ENCODE measurements at regions not wholly inside any gene's neighbourhood (a gene's known extent, or its start where the extent isn't known, plus 50 kb on each side); places are given as distances from the start of the nearest gene placed in this dataset.

DNA sequence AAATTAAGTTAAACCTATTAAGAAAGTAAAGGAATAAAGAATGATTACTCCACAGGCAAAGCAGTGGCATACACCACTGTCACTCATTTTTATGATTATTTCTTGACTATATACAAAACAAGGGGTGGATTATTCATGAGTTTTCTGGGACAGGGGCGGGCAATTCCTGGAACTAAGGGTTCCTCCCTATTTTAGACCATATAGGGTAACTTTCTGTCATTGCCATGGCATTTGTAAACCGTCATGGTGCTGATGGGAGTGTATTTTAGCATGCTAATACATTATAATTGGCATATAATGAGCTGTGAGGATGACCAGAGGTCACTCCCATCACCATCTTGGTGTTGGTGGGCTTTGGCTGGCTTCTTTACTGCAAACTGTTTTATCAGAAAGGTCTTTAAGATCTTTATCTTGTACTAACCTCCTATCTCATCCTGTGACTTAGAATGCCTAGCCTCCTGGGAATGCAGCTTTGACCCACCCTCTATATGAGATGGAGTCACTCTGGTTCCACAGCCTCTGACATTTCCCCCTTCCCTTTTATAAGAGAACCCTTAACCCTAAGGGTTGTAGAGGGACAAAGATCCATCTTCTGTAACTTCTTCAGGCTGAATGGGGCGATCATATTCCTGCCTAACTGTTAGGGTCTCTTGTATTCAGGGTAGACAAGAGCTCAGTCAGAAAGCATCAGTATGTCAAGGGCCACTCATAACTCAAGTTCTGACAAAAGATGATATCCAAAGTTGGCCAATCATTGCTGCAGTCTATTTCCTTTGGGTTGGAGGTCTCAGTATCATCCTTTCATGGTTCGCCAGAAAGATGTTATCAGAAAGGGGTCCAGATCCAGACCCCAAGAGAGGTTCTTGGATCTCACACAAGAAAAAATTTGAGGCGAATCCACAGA lies 79.5 kb upstream of the LIPC start:
- BruUV-seq (replicated peaks), result no TSS peak
- no peaks in the 10 kb centered on the region for H3K9me2 ChIP-seq (ENCODE audit: insufficient read depth)
- no peaks in the 10 kb centered on the region for H3K27me3 ChIP-seq (ENCODE audit: insufficient read depth, low read length)
- no peak overlapping the region for H3K4me2 ChIP-seq (ENCODE audit: low read length)
- RAD21 ChIA-PET (ENCODE audit: low non-redundant PET in 1 of 2, low total read pairs in 2 of 2, uncharacterized antibody in 2 of 2, unreplicated experiment in 2 of 2), result no interaction called here
- no peak overlapping the region for H3K9ac ChIP-seq (ENCODE audit: low read length)
- ATAC-seq (no peak), DNase-seq (ENCODE audit: low read depth, low spot score) (no peak)
- no peak overlapping the region for H3K27ac ChIP-seq (ENCODE audit: low read depth, low read length)
- no peaks in the 10 kb centered on the region for H3K4me1 ChIP-seq (ENCODE audit: control insufficient read depth in 1 of 2, insufficient read depth in 2 of 2, low read length in 2 of 2)
- H3K4me3 ChIP-seq (replicated peaks in 1 of 2; ENCODE audit: low read depth in 1 of 2, low read length in 2 of 2), result no peak overlapping the region
- CTCF ChIA-PET, result no interaction called here
- no peak for TF ChIP-seq CEBPB (IDR thresholded peaks at IDR 0.05; ENCODE audit: low read depth)
- no peak for TF ChIP-seq EZH2phosphoT487 (IDR thresholded peaks at IDR 0.05; ENCODE audit: borderline replicate concordance)
- TF ChIP-seq POLR2A (IDR thresholded peaks at IDR 0.05; ENCODE audit: borderline replicate concordance, extremely low read depth, insufficient read depth, insufficient read length), result no peak
- TF ChIP-seq ZFX (IDR thresholded peaks at IDR 0.05), result no peak
- TF ChIP-seq, protein P1, sequence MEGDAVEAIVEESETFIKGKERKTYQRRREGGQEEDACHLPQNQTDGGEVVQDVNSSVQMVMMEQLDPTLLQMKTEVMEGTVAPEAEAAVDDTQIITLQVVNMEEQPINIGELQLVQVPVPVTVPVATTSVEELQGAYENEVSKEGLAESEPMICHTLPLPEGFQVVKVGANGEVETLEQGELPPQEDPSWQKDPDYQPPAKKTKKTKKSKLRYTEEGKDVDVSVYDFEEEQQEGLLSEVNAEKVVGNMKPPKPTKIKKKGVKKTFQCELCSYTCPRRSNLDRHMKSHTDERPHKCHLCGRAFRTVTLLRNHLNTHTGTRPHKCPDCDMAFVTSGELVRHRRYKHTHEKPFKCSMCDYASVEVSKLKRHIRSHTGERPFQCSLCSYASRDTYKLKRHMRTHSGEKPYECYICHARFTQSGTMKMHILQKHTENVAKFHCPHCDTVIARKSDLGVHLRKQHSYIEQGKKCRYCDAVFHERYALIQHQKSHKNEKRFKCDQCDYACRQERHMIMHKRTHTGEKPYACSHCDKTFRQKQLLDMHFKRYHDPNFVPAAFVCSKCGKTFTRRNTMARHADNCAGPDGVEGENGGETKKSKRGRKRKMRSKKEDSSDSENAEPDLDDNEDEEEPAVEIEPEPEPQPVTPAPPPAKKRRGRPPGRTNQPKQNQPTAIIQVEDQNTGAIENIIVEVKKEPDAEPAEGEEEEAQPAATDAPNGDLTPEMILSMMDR (IDR thresholded peaks at IDR 0.05 in 2 of 3, conservative IDR thresholded peaks at IDR 0.05 in 1 of 3; ENCODE audit: borderline replicate concordance in 1 of 3, insufficient read depth in 1 of 3, low read depth in 2 of 3, low read length in 2 of 3), result no peak
- TF ChIP-seq EZH2 (IDR thresholded peaks at IDR 0.05), result no peak
- no peak for TF ChIP-seq YY1 (IDR thresholded peaks at IDR 0.05; ENCODE audit: extremely low read depth, insufficient replicate concordance, low read depth, low read length)
- TF ChIP-seq, protein P2, sequence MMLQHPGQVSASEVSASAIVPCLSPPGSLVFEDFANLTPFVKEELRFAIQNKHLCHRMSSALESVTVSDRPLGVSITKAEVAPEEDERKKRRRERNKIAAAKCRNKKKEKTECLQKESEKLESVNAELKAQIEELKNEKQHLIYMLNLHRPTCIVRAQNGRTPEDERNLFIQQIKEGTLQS (IDR thresholded peaks at IDR 0.05), result no peak
- no peak for TF ChIP-seq SIN3A (IDR thresholded peaks at IDR 0.05; ENCODE audit: low read depth)
- no peak for TF ChIP-seq TCF7L2 (IDR thresholded peaks at IDR 0.05; ENCODE audit: borderline replicate concordance, extremely low read depth, insufficient read depth, insufficient read length)
- no peak for TF ChIP-seq ZNF274 (IDR thresholded peaks at IDR 0.05; ENCODE audit: low read depth, low read length)
- TF ChIP-seq CBX3 (IDR thresholded peaks at IDR 0.05; ENCODE audit: low read depth), result no peak
- TF ChIP-seq FOSL1 (IDR thresholded peaks at IDR 0.05; ENCODE audit: low read depth), result no peak
- TF ChIP-seq, protein P3, sequence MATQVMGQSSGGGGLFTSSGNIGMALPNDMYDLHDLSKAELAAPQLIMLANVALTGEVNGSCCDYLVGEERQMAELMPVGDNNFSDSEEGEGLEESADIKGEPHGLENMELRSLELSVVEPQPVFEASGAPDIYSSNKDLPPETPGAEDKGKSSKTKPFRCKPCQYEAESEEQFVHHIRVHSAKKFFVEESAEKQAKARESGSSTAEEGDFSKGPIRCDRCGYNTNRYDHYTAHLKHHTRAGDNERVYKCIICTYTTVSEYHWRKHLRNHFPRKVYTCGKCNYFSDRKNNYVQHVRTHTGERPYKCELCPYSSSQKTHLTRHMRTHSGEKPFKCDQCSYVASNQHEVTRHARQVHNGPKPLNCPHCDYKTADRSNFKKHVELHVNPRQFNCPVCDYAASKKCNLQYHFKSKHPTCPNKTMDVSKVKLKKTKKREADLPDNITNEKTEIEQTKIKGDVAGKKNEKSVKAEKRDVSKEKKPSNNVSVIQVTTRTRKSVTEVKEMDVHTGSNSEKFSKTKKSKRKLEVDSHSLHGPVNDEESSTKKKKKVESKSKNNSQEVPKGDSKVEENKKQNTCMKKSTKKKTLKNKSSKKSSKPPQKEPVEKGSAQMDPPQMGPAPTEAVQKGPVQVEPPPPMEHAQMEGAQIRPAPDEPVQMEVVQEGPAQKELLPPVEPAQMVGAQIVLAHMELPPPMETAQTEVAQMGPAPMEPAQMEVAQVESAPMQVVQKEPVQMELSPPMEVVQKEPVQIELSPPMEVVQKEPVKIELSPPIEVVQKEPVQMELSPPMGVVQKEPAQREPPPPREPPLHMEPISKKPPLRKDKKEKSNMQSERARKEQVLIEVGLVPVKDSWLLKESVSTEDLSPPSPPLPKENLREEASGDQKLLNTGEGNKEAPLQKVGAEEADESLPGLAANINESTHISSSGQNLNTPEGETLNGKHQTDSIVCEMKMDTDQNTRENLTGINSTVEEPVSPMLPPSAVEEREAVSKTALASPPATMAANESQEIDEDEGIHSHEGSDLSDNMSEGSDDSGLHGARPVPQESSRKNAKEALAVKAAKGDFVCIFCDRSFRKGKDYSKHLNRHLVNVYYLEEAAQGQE (IDR thresholded peaks at IDR 0.05; ENCODE audit: low read depth), result no peak
- TF ChIP-seq SP1 (IDR thresholded peaks at IDR 0.05; ENCODE audit: low read depth), result no peak
- TF ChIP-seq, protein P4, sequence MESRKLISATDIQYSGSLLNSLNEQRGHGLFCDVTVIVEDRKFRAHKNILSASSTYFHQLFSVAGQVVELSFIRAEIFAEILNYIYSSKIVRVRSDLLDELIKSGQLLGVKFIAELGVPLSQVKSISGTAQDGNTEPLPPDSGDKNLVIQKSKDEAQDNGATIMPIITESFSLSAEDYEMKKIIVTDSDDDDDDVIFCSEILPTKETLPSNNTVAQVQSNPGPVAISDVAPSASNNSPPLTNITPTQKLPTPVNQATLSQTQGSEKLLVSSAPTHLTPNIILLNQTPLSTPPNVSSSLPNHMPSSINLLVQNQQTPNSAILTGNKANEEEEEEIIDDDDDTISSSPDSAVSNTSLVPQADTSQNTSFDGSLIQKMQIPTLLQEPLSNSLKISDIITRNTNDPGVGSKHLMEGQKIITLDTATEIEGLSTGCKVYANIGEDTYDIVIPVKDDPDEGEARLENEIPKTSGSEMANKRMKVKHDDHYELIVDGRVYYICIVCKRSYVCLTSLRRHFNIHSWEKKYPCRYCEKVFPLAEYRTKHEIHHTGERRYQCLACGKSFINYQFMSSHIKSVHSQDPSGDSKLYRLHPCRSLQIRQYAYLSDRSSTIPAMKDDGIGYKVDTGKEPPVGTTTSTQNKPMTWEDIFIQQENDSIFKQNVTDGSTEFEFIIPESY (IDR thresholded peaks at IDR 0.05; ENCODE audit: extremely low read depth, insufficient replicate concordance, low read length), result no peak
- TF ChIP-seq, protein P5, sequence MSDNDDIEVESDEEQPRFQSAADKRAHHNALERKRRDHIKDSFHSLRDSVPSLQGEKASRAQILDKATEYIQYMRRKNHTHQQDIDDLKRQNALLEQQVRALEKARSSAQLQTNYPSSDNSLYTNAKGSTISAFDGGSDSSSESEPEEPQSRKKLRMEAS (IDR thresholded peaks at IDR 0.05), result no peak
- intact Hi-C loops (cut with micrococcal nuclease), result no loop called here
- H2AFZ ChIP-seq (ENCODE audit: low read depth, low read length, poor library complexity, severe bottlenecking), result no peak overlapping the region
- POLR2A ChIA-PET, result no interaction called here
- H3K79me2 ChIP-seq (ENCODE audit: insufficient read depth, low read length), result no peaks in the 10 kb centered on the region
- no peaks in the 10 kb centered on the region for H4K20me1 ChIP-seq (ENCODE audit: insufficient read depth)
- H3K9me3 ChIP-seq (ENCODE audit: control insufficient read depth in 1 of 2, insufficient read depth in 1 of 2, low read depth in 1 of 2, low read length in 2 of 2), result no peaks in the 10 kb centered on the region
- no peaks in the 10 kb centered on the region for H3K36me3 ChIP-seq (ENCODE audit: control insufficient read depth in 1 of 2, insufficient read depth in 2 of 2, low read length in 2 of 2)

Data from HCT116 (cell line).